K562 (cell line): ENCODE measurements at regions not wholly inside any gene's neighbourhood (a gene's known extent, or its start where the extent isn't known, plus 50 kb on each side); places are given as distances from the start of the nearest gene placed in this dataset.

Source experiments
- ATAC-seq: fragments of 200-7000 bp; cut with Tn5 transposase; 3 replicates; pipeline ENCODE4 v1.9.1; 2020; ENCODE audit warnings: moderate library complexity
- BruUV-seq: library from RNA; stranded (reverse); fragments of 400-500 nt; replicated peaks from 2 replicates; lab custom pipeline; 2021; lab: Mats Ljungman, UMichigan
- CTCF ChIA-PET: fragments of 300-600 bp; formaldehyde crosslinking; extraction: SDS; loops from one replicate; lab custom pipeline; 2021; ENCODE audit warnings: low intra/inter-chr PET ratio; lab: Yijun Ruan, JAX
- POLR2A ChIA-PET: fragments of 300-600, 350-650 bp; sonication (Branson Sonifier 250); formaldehyde crosslinking; extraction: SDS; loops from one replicate; lab custom pipeline; 2021; ENCODE audit warnings: antibody characterized with exemption, inconsistent platforms; lab: Yijun Ruan, JAX
- DNase-seq, 4 experiments: peaks; one replicate each; pipeline versions ENCODE4 v3.0.0 to v3.0.0-alpha.2; 2011 to 2018; ENCODE audit warnings: low spot score in 3 of 4, mixed read lengths in 3 of 4; ENCODE audit errors: extremely low read depth in 1 of 4
- FAIRE-seq: peaks from 2 replicates; lab custom pipeline; 2011; peaks lifted over from hg19 to GRCh38; lab: Jason Lieb, UNC
- H2AFZ ChIP-seq: 2 replicates; pipeline ENCODE4 v1.6.0; 2011; ENCODE audit warnings: low read depth, low read length, control low read depth, inconsistent platforms
- H3K27ac ChIP-seq: fragments of 200-600 bp; 3 replicates; pipeline ENCODE4 v1.8.0; 2011; ENCODE audit warnings: low read depth, mild to moderate bottlenecking, control low read depth, inconsistent platforms, low read length, moderate library complexity, mixed read lengths; ENCODE audit errors: extremely low read depth
- H3K27me3 ChIP-seq, 2 experiments: fragments of 300-600 bp in 1 of 2; 2 replicates in 1 of 2; 3 replicates in 1 of 2; pipeline versions ENCODE4 v1.6.0 to v1.8.0; 2011; ENCODE audit warnings: inconsistent platforms in 2 of 2, low read length in 2 of 2, mild to moderate bottlenecking in 1 of 2, mixed read lengths in 1 of 2, moderate library complexity in 1 of 2; ENCODE audit not compliant: control insufficient read depth in 2 of 2, insufficient read depth in 2 of 2
- H3K36me3 ChIP-seq: fragments of 300-600 bp; 3 replicates; pipeline ENCODE4 v1.8.0; 2011; ENCODE audit warnings: mild to moderate bottlenecking, low read length, inconsistent platforms; ENCODE audit not compliant: control insufficient read depth, insufficient read depth
- H3K4me1 ChIP-seq, 2 experiments: fragments of 200-600 bp in 1 of 2; replicated peaks in 1 of 2; 2 replicates in 1 of 2; 3 replicates in 1 of 2; pipeline versions ENCODE4 v1.5.1 to v1.8.0; 2011; ENCODE audit warnings: inconsistent platforms in 2 of 2, low read length in 2 of 2, mild to moderate bottlenecking in 1 of 2, mixed read lengths in 1 of 2, moderate library complexity in 1 of 2; ENCODE audit not compliant: control insufficient read depth in 2 of 2, insufficient read depth in 2 of 2
- H3K4me2 ChIP-seq: 2 replicates; pipeline ENCODE4 v1.6.1; 2011; ENCODE audit warnings: low read length, control low read depth, inconsistent platforms, mixed read lengths; ENCODE audit not compliant: insufficient read depth
- H3K4me3 ChIP-seq: fragments of 200-600 bp; sonication (generic), shearing (Covaris generic); 2 replicates; pipeline ENCODE4 v1.5.1; 2016; ENCODE audit warnings: control low read depth, inconsistent platforms
- H3K79me2 ChIP-seq: fragments of 200-600 bp; 3 replicates; pipeline ENCODE4 v1.8.0; 2011; ENCODE audit warnings: low read length, inconsistent platforms; ENCODE audit not compliant: control insufficient read depth, insufficient read depth
- H3K9ac ChIP-seq, 2 experiments: 2 replicates each; pipeline versions ENCODE4 v1.6.0 to v1.6.1; 2011; ENCODE audit warnings: low read depth in 2 of 2, low read length in 2 of 2, control low read depth in 1 of 2, inconsistent platforms in 1 of 2, mild to moderate bottlenecking in 1 of 2, mixed read lengths in 1 of 2; ENCODE audit not compliant: insufficient read depth in 1 of 2
- H3K9me1 ChIP-seq: one replicate; pipeline ENCODE4 v1.6.0; 2011; ENCODE audit warnings: inconsistent platforms, mild to moderate bottlenecking, low read length, moderate library complexity; ENCODE audit not compliant: control insufficient read depth, insufficient read depth
- H3K9me3 ChIP-seq: replicated peaks from 2 replicates; pipeline ENCODE4 v1.5.1; 2011; ENCODE audit warnings: low read depth, low read length, inconsistent platforms; ENCODE audit not compliant: control insufficient read depth, insufficient read depth
- H4K20me1 ChIP-seq: replicated peaks from 2 replicates; pipeline ENCODE4 v1.6.1; 2011; ENCODE audit warnings: low read length, inconsistent platforms, mixed read lengths; ENCODE audit not compliant: control insufficient read depth, insufficient read depth
- CBFA2T2 ChIP-seq: fragments of 450-650 bp; conservative IDR thresholded peaks from 2 replicates; pipeline ENCODE4 v1.6.1; 2017; ENCODE audit warnings: mild to moderate bottlenecking
- GATAD2B ChIP-seq: fragments of 450-650 bp; IDR thresholded peaks from 2 replicates; pipeline ENCODE4 v1.6.1; 2017; ENCODE audit warnings: mild to moderate bottlenecking, borderline replicate concordance
- GTF2B ChIP-seq: IDR thresholded peaks from 2 replicates; pipeline ENCODE4 v1.6.1; 2011; ENCODE audit not compliant: insufficient read length; ENCODE audit errors: extremely low read depth
- MIER1 ChIP-seq: fragments of 450-650 bp; IDR thresholded peaks from 2 replicates; pipeline ENCODE4 v1.6.1; 2016; ENCODE audit warnings: antibody characterized with exemption, mild to moderate bottlenecking, low read depth
- PKNOX1 ChIP-seq: fragments of 450-650 bp; IDR thresholded peaks from 2 replicates; pipeline ENCODE4 v1.6.1; 2016
- POLR3G ChIP-seq: IDR thresholded peaks from 2 replicates; pipeline ENCODE4 v1.6.1; 2011; ENCODE audit not compliant: insufficient read length, insufficient replicate concordance; ENCODE audit errors: extremely low read depth
- RBFOX2 ChIP-seq: fragments of 200-400 bp; formaldehyde crosslinking; IDR thresholded peaks from 2 replicates; pipeline ENCODE4 v1.6.1; 2017; ENCODE audit warnings: low read depth, mild to moderate bottlenecking, low read length, moderate library complexity
- TEAD4 ChIP-seq, 2 experiments: sonication (generic) in 1 of 2; formaldehyde crosslinking in 1 of 2; IDR thresholded peaks; 2 replicates each; pipeline versions ENCODE4 v1.6.1 to v1.8.0; 2012 to 2022; ENCODE audit warnings: borderline replicate concordance in 1 of 2, inconsistent platforms in 1 of 2, low read length in 1 of 2, mild to moderate bottlenecking in 1 of 2, missing genetic modification reagents in 1 of 2
- ZNF253 ChIP-seq: fragments of 250-450 bp; sonication (Bioruptor Pico); conservative IDR thresholded peaks from 2 replicates; pipeline ENCODE4 v1.6.1; 2021; ENCODE audit warnings: mild to moderate bottlenecking
- ZNF431 ChIP-seq: sonication (generic); formaldehyde crosslinking; IDR thresholded peaks from 2 replicates; pipeline ENCODE4 v1.8.0; 2022; ENCODE audit warnings: mild to moderate bottlenecking, missing genetic modification reagents
- WGBS: fragments of 100-300 bp; shearing (Covaris generic); methylation state at CpG from one replicate; pipeline ENCODE4 v1.1.6; 2016; ENCODE audit warnings: low coverage, mixed read lengths; ENCODE audit not compliant: insufficient coverage; ENCODE audit errors: missing lambda C conversion rate; 5-methylcytosine and 5-hydroxymethylcytosine counted together
- in situ Hi-C: fragments of 300-500 bp; cut with MboI; formaldehyde crosslinking; loops from 4 replicates; pipeline ENCODE4 v1.15.0; 2018; ENCODE audit warnings: inconsistent platforms, mixed read lengths
- intact Hi-C: fragments of 100-400 bp; cut with micrococcal nuclease; formaldehyde crosslinking; loops from 2 replicates; pipeline ENCODE4 v1.14.2; 2022

GRCh38 chr10:125457406-125457805 lies 225.6 kb downstream of the TEX36 start:
- no peak overlapping the region for H3K4me3 ChIP-seq
- ChIA-PET POLR2A (no interaction called here), CTCF (no interaction called here)
- no peak overlapping the region for H3K27ac ChIP-seq
- H4K20me1 ChIP-seq = no peaks in the 10 kb centered on the region
- H2AFZ ChIP-seq = no peak overlapping the region
- no peak for TF ChIP-seq RBFOX2
- TF ChIP-seq GATAD2B = no peak
- no peak for TF ChIP-seq POLR3G
- no peak for TF ChIP-seq GTF2B
- TF ChIP-seq MIER1 = no peak
- no peak for TF ChIP-seq CBFA2T2
- FAIRE-seq (no peak), ATAC-seq (no peak), DNase-seq (no peak)
- 0% methylated on average over 4 of the region's 5 CpGs for WGBS
- H3K9me1 ChIP-seq = no peaks in the 10 kb centered on the region
- in situ Hi-C loops = no loop called here
- H3K4me2 ChIP-seq = no peak overlapping the region
- H3K4me1 ChIP-seq = no peaks in the 10 kb centered on the region
- BruUV-seq = no TSS peak
- H3K36me3 ChIP-seq = no peaks in the 10 kb centered on the region
- H3K9ac ChIP-seq = no peak overlapping the region
- no peaks in the 10 kb centered on the region for H3K9me3 ChIP-seq
- no peaks in the 10 kb centered on the region for H3K79me2 ChIP-seq
- H3K27me3 ChIP-seq = peaks cover 0 to 4% of the 10 kb centered on the region in 2 experiments; a peak in 1 of 5 replicates
- intact Hi-C loops = no loop called here

- BruUV-seq = no TSS peak
- Histone ChIP-seq H3K9me1 (no peaks in the 10 kb centered on the region), H2AFZ (no peak overlapping the region), H3K9me3 (no peaks in the 10 kb centered on the region), H3K27me3 (no peaks in the 10 kb centered on the region), H3K79me2 (no peaks in the 10 kb centered on the region), H3K4me2 (no peak overlapping the region), H3K27ac (no peak overlapping the region), H3K36me3 (no peaks in the 10 kb centered on the region), H3K4me3 (no peak overlapping the region), H3K4me1 (no peaks in the 10 kb centered on the region), H3K9ac (no peak overlapping the region), H4K20me1 (no peaks in the 10 kb centered on the region)
- no peak for FAIRE-seq
- POLR2A ChIA-PET = no interaction called here
- in situ Hi-C loops = no loop called here
- WGBS = 0% methylated on average over 3 of the region's 3 CpGs
- ATAC-seq = no peak
- intact Hi-C loops = no loop called here
- TF ChIP-seq PKNOX1 (no peak), ZNF431 (CRISPR knock-in tag) (no peak), ZNF253 (CRISPR knock-in tag) (no peak), TEAD4 (IDR thresholded peaks at IDR 0.05; ENCODE audit: low read length) (no peak), TEAD4 (CRISPR knock-in tag; IDR thresholded peaks at IDR 0.05; ENCODE audit: borderline replicate concordance) (no peak)
- CTCF ChIA-PET = no interaction called here
- no peak for DNase-seq
Measured at GRCh38 chr10:125455855-125456254, 227.1 kb downstream of the TEX36 start.
